ENCODE measurements at regions not wholly inside any gene's neighbourhood (a gene's known extent, or its start where the extent isn't known, plus 50 kb on each side); places are given as distances from the start of the nearest gene placed in this dataset.
"Not testable (repeated sequence)": the region's sequence is repeated elsewhere in the genome, so short reads cannot be mapped to it uniquely, and the experiment has no call there.

DNA sequence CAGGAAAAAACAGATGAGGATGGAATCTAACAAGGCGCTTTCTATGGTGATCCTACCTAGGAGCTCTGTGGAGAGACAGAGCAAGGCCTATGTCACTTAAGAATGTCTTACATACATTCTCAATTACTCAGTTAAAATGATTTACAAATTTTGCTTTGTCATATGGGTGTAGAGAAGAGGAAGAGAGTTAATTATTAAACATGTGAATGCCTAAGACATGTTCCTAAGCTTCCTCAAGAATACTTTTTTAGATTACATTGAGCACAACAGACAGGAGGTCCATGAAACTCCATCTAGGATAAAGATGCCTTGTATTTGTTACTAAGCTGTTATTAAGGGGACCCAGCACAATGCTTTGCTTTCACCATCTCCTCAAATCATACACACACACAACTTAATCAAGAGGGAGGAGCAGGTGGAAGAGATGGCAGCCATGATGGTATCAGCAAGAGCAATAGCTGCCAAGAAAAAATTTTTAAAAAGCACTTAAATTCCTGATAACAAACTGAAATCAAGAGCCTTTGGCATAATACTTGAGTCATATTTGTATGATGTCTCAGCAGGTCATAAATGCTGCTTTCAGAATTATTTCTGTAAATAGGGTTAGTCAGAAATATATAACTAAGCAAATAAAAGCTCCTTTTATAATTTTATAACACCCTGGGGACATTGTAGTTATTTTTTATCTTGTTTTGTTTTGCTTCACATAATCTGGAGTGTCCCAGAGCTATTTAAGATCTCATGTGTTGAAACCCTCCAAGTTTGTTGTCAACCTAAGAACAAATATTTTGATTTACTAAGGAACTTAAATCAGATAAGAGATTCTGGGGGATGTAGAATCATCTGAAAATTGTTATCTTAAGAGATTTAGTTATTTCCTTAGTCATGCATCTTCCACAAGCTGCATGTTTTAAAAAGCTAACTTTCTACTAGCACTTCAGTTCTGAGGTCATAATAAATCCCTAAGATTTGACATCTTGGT lies 70.0 kb upstream of the CD2AP start:
- DNase-seq (ENCODE audit: low read depth in 2 of 2): no peak

DNA sequence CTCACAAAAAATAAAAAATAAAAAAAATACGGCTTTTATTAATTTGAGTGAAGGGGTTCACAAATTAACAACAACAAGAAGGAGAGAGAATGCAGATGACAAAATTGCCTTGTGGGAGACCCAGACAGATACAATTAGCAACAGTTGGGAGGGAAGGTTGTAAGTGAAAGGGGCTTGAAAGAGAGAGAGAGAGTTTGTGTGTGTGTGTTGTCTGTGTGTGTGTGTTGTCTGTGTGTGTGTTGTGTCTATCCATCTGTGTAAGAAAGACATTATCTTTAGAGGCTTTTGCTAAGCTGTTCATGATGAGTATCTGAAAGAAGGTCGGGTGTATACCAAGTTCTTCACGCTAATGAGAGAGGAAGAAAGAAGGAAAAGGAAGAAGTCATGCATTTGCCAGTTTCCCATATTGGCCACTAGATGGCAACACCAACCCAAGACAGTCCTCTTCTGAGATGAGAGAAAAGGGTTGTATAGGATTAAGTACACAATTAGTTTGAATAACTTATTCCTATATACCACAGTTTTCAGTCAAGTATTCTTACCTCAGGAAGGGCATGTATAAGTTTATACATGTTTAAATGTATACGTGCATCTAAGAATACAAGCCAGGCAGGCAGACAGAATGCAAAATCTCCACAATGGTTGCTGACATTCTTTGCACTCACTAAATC lies 63.7 kb upstream of the CD2AP start:
- peak in 1 of 2 donors; percentile 2 for DNase-seq (ENCODE audit: low read depth in 2 of 2)

DNA sequence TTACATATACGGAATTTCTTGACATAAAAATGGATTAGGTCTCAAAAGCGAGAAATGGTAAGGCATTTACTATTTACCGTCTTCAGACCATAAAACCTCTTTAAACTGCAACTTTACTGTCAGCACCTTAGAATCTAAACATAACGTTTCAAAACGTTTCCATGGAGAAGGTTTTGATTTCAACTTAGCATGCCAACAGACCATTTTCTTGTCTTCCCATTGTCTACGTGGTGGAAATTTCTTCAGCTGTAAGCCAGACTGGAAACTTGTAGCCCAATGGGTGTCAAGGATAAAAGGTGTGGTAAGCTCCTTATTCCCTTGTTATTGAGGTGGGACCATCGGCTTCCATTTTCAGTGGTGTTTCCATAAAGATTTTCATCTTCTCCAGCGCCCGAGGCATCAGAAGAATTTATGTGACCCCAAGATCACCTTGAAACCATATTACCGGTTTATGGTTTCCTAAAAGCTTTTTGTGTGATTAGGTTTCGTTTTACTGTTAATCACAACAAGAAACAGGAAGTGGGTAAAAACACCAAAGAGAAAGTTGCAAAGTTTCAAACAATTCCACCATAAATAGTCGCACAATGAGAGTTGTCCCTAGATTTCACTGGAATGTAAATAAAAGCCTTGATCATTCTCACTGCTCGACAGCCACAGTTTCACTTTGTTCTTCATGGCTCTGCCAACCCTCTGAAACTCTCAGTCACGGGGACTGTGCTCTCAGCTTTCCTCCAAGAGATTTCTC lies 63.0 kb upstream of the CD2AP start:
- no peak for DNase-seq (ENCODE audit: low read depth in 2 of 2)

DNA sequence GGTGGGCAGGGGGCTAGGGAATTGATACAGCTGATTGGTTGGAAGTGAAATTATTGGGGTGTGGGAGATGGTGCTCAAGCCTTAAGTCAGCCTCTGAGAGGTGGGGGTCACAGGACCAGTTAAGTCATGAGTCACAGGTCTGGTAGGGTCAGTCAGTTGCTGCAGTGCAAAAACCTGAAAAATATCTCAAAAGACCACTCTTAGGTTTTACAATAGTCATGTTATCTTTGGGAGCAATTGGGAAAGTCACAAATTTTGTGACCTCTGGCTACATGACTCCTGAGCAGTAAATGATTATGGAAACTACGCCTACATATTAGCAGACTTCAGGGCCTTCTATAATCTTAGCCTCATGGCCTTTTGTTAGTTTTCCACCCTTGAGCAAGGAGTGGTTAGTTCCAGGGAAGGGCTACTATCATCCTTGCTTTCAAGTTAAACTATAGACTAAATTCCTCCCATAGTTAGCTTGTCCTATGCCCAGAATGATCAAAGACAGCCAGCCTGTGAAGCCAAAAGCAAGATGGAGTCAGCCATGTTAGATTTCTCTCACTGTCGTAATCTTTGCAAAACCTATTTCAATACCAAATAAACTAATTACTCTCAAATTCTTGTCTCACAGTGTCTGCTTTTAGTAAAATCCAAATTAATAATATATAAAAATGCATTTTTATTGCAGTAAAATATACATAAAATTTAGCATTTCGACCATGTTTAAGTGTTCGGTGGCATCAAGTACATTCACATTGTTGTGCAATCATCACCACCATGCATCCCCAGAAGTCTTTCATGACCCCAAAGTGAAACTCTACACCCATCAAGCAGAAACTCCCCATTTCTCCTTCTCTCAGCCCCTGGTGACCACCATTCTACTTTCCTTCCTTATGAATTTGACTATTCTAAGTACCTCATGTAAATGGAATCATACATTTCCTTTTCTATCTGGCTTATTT lies 60.9 kb upstream of the CD2AP start:
- DNase-seq (ENCODE audit: low read depth in 2 of 2): no peak

DNA sequence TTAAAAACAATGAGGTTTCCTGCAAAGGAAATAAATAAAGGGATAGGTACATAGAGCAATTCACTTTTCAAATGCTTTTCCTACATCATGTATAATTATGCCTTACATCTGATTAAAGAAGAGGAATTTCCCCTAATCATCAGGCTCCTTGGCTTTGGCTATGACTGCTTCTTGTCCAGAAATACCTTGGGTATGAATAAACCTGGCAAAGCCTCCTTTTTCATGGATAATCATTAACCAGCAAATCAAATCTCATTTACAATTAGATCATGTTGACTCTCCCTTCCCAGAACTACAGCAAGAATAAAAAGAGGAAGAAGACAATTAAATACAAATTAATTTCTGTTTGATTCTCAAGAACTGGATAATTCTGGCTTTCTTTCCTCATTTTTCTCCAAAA lies 58.0 kb upstream of the CD2AP start:
- DNase-seq (ENCODE audit: low read depth in 2 of 2): no peak

DNA sequence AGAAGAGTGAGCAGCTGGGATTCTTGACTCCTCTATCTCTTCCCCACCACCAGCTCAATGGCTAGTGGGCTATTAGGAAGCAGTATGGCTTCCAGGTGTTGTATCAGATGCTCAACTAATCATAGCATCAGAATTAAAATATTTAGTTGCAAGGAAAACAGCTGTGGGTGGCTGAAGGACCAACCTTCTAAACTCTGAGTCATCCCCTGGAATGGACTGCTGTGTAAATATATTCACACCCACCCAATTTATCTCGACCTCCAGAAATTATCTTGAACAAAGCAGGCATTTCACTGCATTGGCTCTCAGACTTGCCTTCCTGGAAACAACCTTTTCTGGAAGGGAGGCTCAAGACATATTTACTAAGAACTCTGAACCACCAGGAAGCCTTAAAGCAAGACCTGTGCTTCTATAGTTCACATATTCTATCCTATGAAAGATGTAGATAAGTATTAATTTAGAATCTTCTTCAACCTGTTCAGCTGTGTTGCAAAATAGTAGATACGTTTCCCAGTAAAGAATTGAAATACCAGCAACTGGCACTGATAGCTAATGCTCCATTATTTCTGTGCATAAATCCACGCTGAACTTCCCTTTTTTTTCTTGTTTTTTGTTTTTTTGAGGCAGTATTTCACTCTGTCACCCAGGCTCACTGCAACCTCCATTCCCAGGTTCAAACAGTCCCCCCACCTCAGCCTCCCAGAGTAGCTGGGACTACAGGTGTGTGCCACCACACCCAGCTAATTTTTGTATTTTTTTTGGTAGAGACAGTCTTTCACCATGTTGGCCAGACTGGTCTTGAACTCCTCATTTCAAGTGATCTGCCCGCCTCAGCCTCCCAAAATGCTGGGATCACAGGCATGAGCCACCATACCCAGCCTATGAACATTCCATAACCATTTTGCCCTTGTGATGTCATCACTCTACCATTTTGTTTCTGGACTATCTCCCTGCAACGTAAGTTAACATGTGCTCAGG lies 56.9 kb upstream of the CD2AP start:
- no peak for DNase-seq (ENCODE audit: low read depth in 2 of 2)

DNA sequence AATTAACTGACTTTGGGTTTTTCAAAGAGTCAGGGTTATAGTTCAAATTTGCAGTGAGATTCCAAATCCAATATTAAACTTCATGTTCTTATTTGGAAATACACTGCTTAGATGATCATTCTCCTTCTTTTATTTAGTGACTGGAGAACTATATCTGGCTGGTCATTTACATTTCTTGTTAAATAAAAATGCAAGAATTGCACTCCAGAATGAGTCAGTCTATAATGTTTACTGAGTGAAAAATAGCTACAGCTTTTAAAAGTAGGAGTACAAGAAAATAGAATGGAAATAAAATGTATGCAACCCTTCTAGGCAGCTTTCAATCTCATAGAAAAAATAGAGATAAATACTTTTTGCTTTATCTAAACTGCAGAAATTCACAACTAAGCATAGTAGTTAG lies 54.5 kb upstream of the CD2AP start:
- no peak for DNase-seq (ENCODE audit: low read depth in 2 of 2)

DNA sequence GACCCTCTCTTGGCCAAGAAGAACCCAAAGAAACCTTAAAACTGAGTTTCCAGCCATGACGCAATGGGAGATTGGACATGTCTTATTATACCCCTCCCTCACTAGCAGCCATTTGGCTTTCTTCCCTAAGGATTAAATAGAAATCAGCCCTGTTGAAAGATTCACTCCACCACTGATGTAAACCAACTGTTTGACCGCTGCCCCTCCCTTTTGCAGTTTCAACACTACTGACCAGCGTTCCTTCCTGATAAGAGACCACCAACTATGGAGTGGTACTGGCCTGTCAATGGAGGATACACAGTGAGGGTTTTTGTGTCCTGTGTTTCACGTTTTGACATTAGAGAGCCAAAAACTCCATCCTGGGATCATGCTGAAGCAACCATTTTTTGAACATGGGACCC lies 53.2 kb upstream of the CD2AP start:
- no peak for DNase-seq (ENCODE audit: low read depth in 2 of 2)

DNA sequence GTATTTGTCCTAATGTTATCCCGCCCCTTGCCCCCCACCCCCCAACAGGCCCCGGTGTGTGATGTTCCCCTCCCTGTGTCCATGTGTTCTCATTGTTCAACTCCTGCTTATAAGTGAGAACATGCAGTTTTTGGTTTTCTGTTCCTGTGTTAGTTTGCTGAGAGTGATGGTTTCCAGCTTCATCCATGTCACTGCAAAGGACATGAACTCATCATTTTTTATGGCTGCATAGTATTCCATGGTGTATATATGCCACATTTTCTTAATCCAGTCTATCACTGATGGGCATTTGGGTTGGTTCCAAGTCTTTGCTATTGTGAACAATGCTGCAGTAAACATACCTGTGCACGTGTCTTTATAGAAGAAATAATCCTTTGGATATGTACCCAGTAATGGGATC lies 51.9 kb upstream of the CD2AP start:
- DNase-seq (ENCODE audit: low read depth in 2 of 2): not testable (repeated sequence)

DNA sequence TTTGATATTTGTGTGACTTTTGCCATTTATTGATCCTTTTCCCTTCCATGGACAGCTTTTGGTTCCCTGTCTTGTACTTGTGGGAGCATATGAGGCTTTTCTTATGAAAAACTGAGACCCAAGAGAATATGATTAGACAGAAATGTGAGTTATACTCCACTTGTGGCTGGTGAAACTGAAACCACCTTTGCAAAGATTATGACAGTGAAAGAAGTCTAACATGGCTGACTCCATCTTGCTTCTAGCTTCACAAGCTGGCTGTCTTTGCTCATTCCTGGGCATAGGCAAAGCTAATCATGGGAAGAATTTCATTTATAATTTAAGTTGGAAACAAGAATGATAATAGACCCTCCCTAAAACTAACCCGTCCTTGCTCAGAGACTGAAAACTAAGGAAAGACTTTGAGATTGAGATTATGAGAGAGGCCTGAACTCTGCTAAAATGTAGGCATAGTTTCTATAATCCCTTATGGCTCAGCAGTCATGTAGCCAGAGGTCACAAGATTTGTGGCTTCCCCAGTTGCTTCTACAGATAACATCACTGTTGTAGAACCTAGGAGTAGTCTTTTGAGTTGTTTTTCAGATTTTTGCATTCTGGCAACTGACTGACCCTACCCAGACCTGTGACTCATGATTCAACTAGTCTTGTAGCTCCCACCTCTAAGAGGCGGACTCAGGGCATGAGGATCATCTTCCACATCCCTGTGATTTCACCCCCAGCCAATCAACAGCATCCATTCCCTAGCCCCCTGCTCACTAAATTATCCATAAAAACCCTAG lies 50.9 kb upstream of the CD2AP start:
- no peak for DNase-seq (ENCODE audit: low read depth in 2 of 2)

DNA sequence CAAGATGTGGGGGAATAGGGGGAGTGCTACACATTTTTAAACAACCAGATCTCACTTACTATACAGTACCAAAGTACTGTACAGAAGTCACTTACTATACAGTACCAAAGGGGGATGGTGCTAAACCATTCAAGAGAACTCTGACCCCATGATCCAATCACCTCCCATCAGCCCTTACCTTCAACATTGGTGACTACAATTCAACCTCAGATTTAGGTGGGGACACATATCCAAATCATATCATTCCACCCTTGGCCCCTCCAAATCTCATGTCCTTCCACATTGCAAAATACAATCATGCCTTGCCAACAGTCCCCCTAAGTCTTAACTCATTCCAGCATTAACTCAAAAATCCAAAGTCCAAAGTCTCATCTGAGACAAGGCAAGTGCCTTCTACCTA lies 49.9 kb upstream of the CD2AP start:
- no peak for DNase-seq (ENCODE audit: low read depth in 2 of 2)

All from activated CD4-positive, alpha-beta T cell treated with anti-CD3 and anti-CD28 coated beads for 24 hours (primary cell).